T-cell (primary cell): ENCODE measurements at regions not wholly inside any gene's neighbourhood (a gene's known extent, or its start where the extent isn't known, plus 50 kb on each side); places are given as distances from the start of the nearest gene placed in this dataset.

Experiments used
- ATAC-seq, 4 experiments: fragments of 200-7000 bp in 3 of 4; fragments of 150-1000 bp in 1 of 4; cut with Tn5 transposase; replicated peaks in 1 of 4; 1 replicate in 3 of 4; 2 replicates in 1 of 4; pipeline ENCODE4 v1.10.0; 2021; ENCODE audit warnings: moderate library complexity in 3 of 4, mild to moderate bottlenecking in 2 of 4, moderate number of reproducible peaks in 1 of 4
- CTCF ChIA-PET, 2 donors: fragments of 300-600 bp; sonication (Branson Sonifier 250); formaldehyde crosslinking; loops; one replicate each; lab custom pipeline; 2022; ENCODE audit warnings: antibody characterized with exemption in 2 of 2; lab: Charles Lee
- POLR2A ChIA-PET, 2 donors: fragments of 300-600 bp; sonication (Branson Sonifier 250); formaldehyde crosslinking; loops; one replicate each; lab custom pipeline; 2022; ENCODE audit warnings: antibody characterized with exemption in 2 of 2; lab: Charles Lee
- DNase-seq, 35 experiments: peaks; one replicate each; pipeline versions ENCODE4 v3.0.0 to v3.0.0-alpha.2; 2013 to 2023
- H3K27ac ChIP-seq: one replicate; pipeline ENCODE4 v1.5.1; 2013; ENCODE audit warnings: low read length
- H3K27me3 ChIP-seq, 2 experiments: replicated peaks in 1 of 2; 1 replicate in 1 of 2; 2 replicates in 1 of 2; pipeline versions ENCODE4 v1.6.1 to v1.7.0; 2013; ENCODE audit warnings: low read length in 1 of 2, mixed read lengths in 1 of 2; ENCODE audit not compliant: control insufficient read depth in 2 of 2, insufficient read depth in 2 of 2; ENCODE audit errors: extremely low read depth in 1 of 2
- H3K36me3 ChIP-seq, 2 donors: 1 replicate in 1 of 2; 2 replicates in 1 of 2; pipeline versions ENCODE4 v1.6.1 to v1.7.0; 2013; ENCODE audit warnings: low read length in 1 of 2; ENCODE audit not compliant: control insufficient read depth in 2 of 2, insufficient read depth in 1 of 2; ENCODE audit errors: extremely low read depth in 1 of 2
- H3K4me1 ChIP-seq, 2 experiments: 1 replicate in 1 of 2; 2 replicates in 1 of 2; pipeline versions ENCODE4 v1.6.1 to v1.7.0; 2013; ENCODE audit warnings: low read length in 2 of 2, mixed read lengths in 1 of 2; ENCODE audit not compliant: insufficient read depth in 2 of 2, control insufficient read depth in 1 of 2; ENCODE audit errors: extremely low read depth in 1 of 2
- H3K4me3 ChIP-seq, 2 donors: 1 replicate in 1 of 2; 2 replicates in 1 of 2; pipeline versions ENCODE4 v1.5.1 to v1.7.0; 2013; ENCODE audit warnings: mild to moderate bottlenecking in 2 of 2, low read length in 1 of 2, moderate library complexity in 1 of 2; ENCODE audit not compliant: control insufficient read depth in 1 of 2; ENCODE audit errors: extremely low read depth in 1 of 2
- H3K9me3 ChIP-seq: 2 replicates; pipeline ENCODE4 v1.7.0; 2013
- H3K27ac Mint-ChIP-seq, 2 donors: one replicate each; pipeline ENCODE4 v1.8.0; 2020 to 2021; ENCODE audit warnings: mild to moderate bottlenecking in 2 of 2, mixed read lengths in 2 of 2
- H3K27me3 Mint-ChIP-seq, 2 donors: one replicate each; pipeline ENCODE4 v1.8.0; 2021 to 2022; ENCODE audit warnings: mixed read lengths in 2 of 2
- H3K36me3 Mint-ChIP-seq: one replicate; pipeline ENCODE4 v1.8.0; 2021; ENCODE audit warnings: mixed read lengths
- H3K4me1 Mint-ChIP-seq, 3 donors: one replicate each; pipeline ENCODE4 v1.8.0; 2020 to 2022; ENCODE audit warnings: mixed read lengths in 3 of 3, mild to moderate bottlenecking in 1 of 3
- H3K4me3 Mint-ChIP-seq, 3 donors: one replicate each; pipeline ENCODE4 v1.8.0; 2020 to 2022; ENCODE audit warnings: mild to moderate bottlenecking in 3 of 3, mixed read lengths in 3 of 3, moderate library complexity in 3 of 3
- H3K9me3 Mint-ChIP-seq, 3 donors: one replicate each; pipeline ENCODE4 v1.8.0; 2020 to 2022; ENCODE audit warnings: mixed read lengths in 3 of 3
- WGBS: methylation state at CpG from one replicate; pipeline ENCODE4 v1.1.5; 2013; ENCODE audit warnings: missing lambda C conversion rate; ENCODE audit not compliant: insufficient coverage; 5-methylcytosine and 5-hydroxymethylcytosine counted together

DNA sequence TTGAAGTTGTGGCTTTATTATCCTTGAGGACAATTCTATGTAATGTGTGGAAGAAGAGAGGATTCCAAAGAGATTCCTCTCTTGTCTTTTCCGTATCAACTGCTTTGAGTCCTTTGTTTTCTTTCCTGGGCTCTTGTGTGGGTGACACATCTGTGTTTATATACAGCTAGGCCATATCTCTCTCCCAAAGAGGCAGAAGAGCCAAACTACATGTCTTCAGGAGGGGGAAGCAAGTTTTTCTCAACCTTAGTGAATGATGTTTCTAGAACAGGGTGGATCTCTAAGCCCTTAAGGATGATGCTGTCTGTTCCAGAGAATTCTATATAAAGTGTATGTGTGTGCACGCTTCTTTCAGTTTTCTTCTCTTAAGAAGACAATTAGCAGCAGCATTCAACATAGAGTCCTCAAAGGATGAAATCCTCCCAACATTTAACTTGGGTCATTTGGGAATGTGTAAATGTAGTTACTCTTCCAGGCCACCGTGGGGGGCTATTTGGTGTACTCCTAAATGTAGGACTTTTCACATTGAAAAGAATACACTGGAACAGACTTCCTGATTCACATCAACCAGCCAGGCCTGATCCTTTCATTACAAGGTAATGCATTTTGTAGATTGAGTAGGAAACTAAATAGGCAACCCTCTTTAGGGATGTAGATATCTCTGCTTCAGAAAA, 92.8 kb upstream of the EEF1E1 start:
- Histone ChIP-seq H3K27me3 (no peaks in the 10 kb centered on the region), H3K36me3 (no peaks in the 10 kb centered on the region), H3K4me1 (no peaks in the 10 kb centered on the region), H3K27ac (no peak overlapping the region), H3K4me3 (no peak overlapping the region), H3K9me3 (no peaks in the 10 kb centered on the region)
- H3K4me3 Mint-ChIP-seq, result no peak overlapping the region
- POLR2A ChIA-PET, result no interaction called here
- no peaks in the 10 kb centered on the region for H3K36me3 Mint-ChIP-seq
- DNase-seq (no peak), ATAC-seq (no peak)
- peaks cover 8 to 29% of the 10 kb centered on the region in 2 donors for H3K27me3 Mint-ChIP-seq
- H3K4me1 Mint-ChIP-seq, result no peaks in the 10 kb centered on the region
- CTCF ChIA-PET, result interaction anchor here in 1 of 2 donors (1.4 kb wide), 1 partner anchor 24 kb away, joined by 4 read pairs; no protein-coding TSS in a partner anchor
- H3K9me3 Mint-ChIP-seq, result no peaks in the 10 kb centered on the region
- no peak overlapping the region for H3K27ac Mint-ChIP-seq
- WGBS, result no CpG with 5 or more reads among the region's 3 CpGs

DNA sequence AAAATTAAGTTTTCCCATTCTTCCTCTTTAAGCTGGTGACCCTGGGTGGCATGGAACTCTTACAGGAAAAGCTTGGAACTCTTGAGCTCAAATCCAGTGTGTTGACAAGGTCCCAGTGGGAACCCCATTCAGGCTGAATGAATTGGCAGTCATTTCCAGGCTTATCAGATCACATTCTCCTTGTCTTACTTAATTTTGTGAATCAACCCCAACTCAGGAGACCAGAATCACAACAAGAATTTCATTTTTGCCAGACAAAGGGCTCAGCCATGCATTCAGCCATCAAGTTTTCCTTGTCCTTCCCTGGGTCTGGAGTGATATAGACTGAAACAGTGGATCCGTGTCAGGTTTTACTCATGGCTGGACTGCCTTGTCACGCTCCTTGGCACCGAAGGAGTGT, 92.1 kb upstream of the EEF1E1 start:
- ChIA-PET CTCF (interaction anchor here in 1 of 2 donors (1.4 kb wide), 1 partner anchor 25 kb away, joined by 4 read pairs; no protein-coding TSS in a partner anchor), POLR2A (no interaction called here)
- Mint-ChIP-seq H3K9me3 (no peaks in the 10 kb centered on the region), H3K4me3 (no peak overlapping the region), H3K36me3 (no peaks in the 10 kb centered on the region), H3K27ac (no peak overlapping the region), H3K4me1 (no peaks in the 10 kb centered on the region), H3K27me3 (peaks cover 12 to 26% of the 10 kb centered on the region in 2 donors)
- 83% methylated on average over 1 of the region's 3 CpGs for WGBS
- no peak overlapping the region for H3K4me3 ChIP-seq
- DNase-seq, result no peak
- ATAC-seq, result no peak
- H3K36me3 ChIP-seq, result no peaks in the 10 kb centered on the region
- no peak overlapping the region for H3K27ac ChIP-seq
- H3K4me1 ChIP-seq, result no peaks in the 10 kb centered on the region
- no peaks in the 10 kb centered on the region for H3K9me3 ChIP-seq
- peaks cover 0 to 2% of the 10 kb centered on the region in 2 experiments for H3K27me3 ChIP-seq

GRCh38 chr6:8193541-8193940, 91.2 kb upstream of the EEF1E1 start:
- no CpG with 5 or more reads among the region's 4 CpGs for WGBS
- Histone ChIP-seq H3K36me3 (no peaks in the 10 kb centered on the region), H3K27me3 (peaks cover 0 to 2% of the 10 kb centered on the region in 2 experiments), H3K4me3 (no peak overlapping the region), H3K9me3 (no peaks in the 10 kb centered on the region), H3K27ac (no peak overlapping the region), H3K4me1 (no peaks in the 10 kb centered on the region)
- no peak overlapping the region for H3K27ac Mint-ChIP-seq
- no peaks in the 10 kb centered on the region for H3K9me3 Mint-ChIP-seq
- no peaks in the 10 kb centered on the region for H3K4me1 Mint-ChIP-seq
- H3K4me3 Mint-ChIP-seq, result no peak overlapping the region
- ChIA-PET POLR2A (no interaction called here), CTCF (interaction anchor here in 1 of 2 donors (0.7 to 1.4 kb wide), 2 partner anchors 26 to 1304 kb away, joined by 3 to 4 read pairs; no protein-coding TSS in a partner anchor)
- ATAC-seq (no peak), DNase-seq (no peak)
- H3K36me3 Mint-ChIP-seq, result no peaks in the 10 kb centered on the region
- peaks cover 14 to 23% of the 10 kb centered on the region in 2 donors for H3K27me3 Mint-ChIP-seq

GRCh38 chr6:8192597-8192996, 90.2 kb upstream of the EEF1E1 start:
- peaks cover 0 to 5% of the 10 kb centered on the region in 2 experiments for H3K27me3 ChIP-seq
- Mint-ChIP-seq H3K36me3 (no peaks in the 10 kb centered on the region), H3K27me3 (peaks cover 16 to 23% of the 10 kb centered on the region in 2 donors), H3K9me3 (no peaks in the 10 kb centered on the region), H3K4me3 (no peak overlapping the region), H3K4me1 (no peaks in the 10 kb centered on the region), H3K27ac (no peak overlapping the region)
- POLR2A ChIA-PET, result no interaction called here
- no peaks in the 10 kb centered on the region for H3K9me3 ChIP-seq
- CTCF ChIA-PET, result no interaction called here
- H3K4me1 ChIP-seq, result no peaks in the 10 kb centered on the region
- H3K4me3 ChIP-seq, result no peak overlapping the region
- ATAC-seq (no peak), DNase-seq (no peak)
- no peaks in the 10 kb centered on the region for H3K36me3 ChIP-seq
- no peak overlapping the region for H3K27ac ChIP-seq

DNA sequence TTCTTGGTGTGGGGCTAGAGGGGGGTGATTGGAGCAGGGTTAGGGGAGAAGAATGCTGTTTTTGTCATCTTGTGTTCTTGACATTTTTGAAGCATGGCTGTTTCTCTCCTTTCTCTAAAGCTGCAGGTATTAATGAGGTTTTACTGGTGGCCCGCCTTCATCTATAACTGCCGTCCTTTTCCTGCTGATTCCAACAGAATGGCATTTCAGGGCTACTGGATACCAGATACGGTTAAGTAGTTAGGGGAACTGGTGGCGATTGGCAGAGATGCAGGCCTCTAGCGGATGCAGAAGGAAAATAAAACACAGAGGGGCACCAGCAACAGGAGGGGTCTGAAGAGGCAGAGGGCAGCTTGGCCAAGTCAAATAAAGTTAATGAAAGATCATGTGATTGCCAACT, 89.7 kb upstream of the EEF1E1 start:
- no peak for ATAC-seq
- H3K4me3 ChIP-seq, result no peak overlapping the region
- Mint-ChIP-seq H3K27me3 (peaks cover 16 to 23% of the 10 kb centered on the region in 2 donors), H3K9me3 (no peaks in the 10 kb centered on the region), H3K27ac (no peak overlapping the region), H3K4me3 (no peak overlapping the region), H3K36me3 (no peaks in the 10 kb centered on the region), H3K4me1 (no peaks in the 10 kb centered on the region)
- ChIA-PET POLR2A (no interaction called here), CTCF (no interaction called here)
- no peaks in the 10 kb centered on the region for H3K36me3 ChIP-seq
- H3K4me1 ChIP-seq, result no peaks in the 10 kb centered on the region
- no peak for DNase-seq
- 81% methylated on average over 3 of the region's 5 CpGs for WGBS
- no peak overlapping the region for H3K27ac ChIP-seq
- H3K9me3 ChIP-seq, result no peaks in the 10 kb centered on the region
- H3K27me3 ChIP-seq, result peaks cover 0 to 5% of the 10 kb centered on the region in 2 experiments

DNA sequence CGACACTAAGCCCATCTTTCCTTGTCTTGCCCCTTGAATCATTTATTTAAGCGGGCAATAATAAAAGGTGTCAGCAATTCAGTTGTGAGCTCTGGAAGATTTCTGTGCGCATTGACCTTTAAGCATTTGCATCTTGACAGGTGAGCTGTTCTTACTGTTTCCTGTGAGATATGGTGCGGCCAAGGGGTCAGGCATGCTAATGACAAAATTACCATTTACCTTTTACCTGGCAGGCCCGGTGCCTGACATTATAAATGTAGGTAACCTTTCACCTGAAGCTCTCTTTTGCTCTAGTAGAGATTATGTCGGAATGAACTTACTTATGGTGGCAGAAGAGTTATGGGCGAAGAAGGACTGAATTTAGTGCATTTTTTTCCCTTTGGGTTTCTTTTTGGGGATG, 89.3 kb upstream of the EEF1E1 start:
- H3K4me3 ChIP-seq, result no peak overlapping the region
- H3K4me1 Mint-ChIP-seq, result no peaks in the 10 kb centered on the region
- no peak overlapping the region for H3K27ac Mint-ChIP-seq
- no peaks in the 10 kb centered on the region for H3K36me3 ChIP-seq
- DNase-seq (no peak), ATAC-seq (no peak)
- H3K36me3 Mint-ChIP-seq, result no peaks in the 10 kb centered on the region
- peaks cover 0 to 5% of the 10 kb centered on the region in 2 experiments for H3K27me3 ChIP-seq
- H3K9me3 ChIP-seq, result no peaks in the 10 kb centered on the region
- no peak overlapping the region for H3K4me3 Mint-ChIP-seq
- POLR2A ChIA-PET, result no interaction called here
- CTCF ChIA-PET, result no interaction called here
- peaks cover 18 to 23% of the 10 kb centered on the region in 2 donors for H3K27me3 Mint-ChIP-seq
- H3K9me3 Mint-ChIP-seq, result no peaks in the 10 kb centered on the region
- H3K27ac ChIP-seq, result no peak overlapping the region
- H3K4me1 ChIP-seq, result no peaks in the 10 kb centered on the region
- WGBS, result no CpG with 5 or more reads among the region's 7 CpGs
